H1 (cell line): ENCODE measurements at regions not wholly inside any gene's neighbourhood (a gene's known extent, or its start where the extent isn't known, plus 50 kb on each side); places are given as distances from the start of the nearest gene placed in this dataset.
"Not testable (repeated sequence)": the region's sequence is repeated elsewhere in the genome, so short reads cannot be mapped to it uniquely, and the experiment has no call there.

Experiments used
- CREB1 ChIP-seq: IDR thresholded peaks from 2 replicates; pipeline ENCODE4 v1.6.1; 2012; ENCODE audit warnings: inconsistent platforms
- EGR1 ChIP-seq: IDR thresholded peaks from 2 replicates; pipeline ENCODE4 v1.6.1; 2011; ENCODE audit warnings: low read depth, low read length, borderline replicate concordance
- EP300 ChIP-seq, 2 experiments: IDR thresholded peaks; 1 replicate in 1 of 2; 2 replicates in 1 of 2; pipeline ENCODE4 v1.6.1; 2011 to 2012; ENCODE audit warnings: low read depth in 2 of 2, low read length in 2 of 2, mild to moderate bottlenecking in 2 of 2, borderline replicate concordance in 1 of 2, inconsistent platforms in 1 of 2, moderate library complexity in 1 of 2
- POLR2AphosphoS5 ChIP-seq: IDR thresholded peaks from 2 replicates; pipeline ENCODE4 v1.6.1; 2011; ENCODE audit warnings: low read depth, low read length
- RAD21 ChIP-seq, 2 experiments: IDR thresholded peaks in 1 of 2; conservative IDR thresholded peaks in 1 of 2; 2 replicates each; pipeline ENCODE4 v1.6.1; 2011; ENCODE audit warnings: low read depth in 2 of 2, low read length in 2 of 2, improper control_type of control experiment in 1 of 2, inconsistent platforms in 1 of 2, mild to moderate bottlenecking in 1 of 2, moderate library complexity in 1 of 2
- SP2 ChIP-seq: IDR thresholded peaks from 2 replicates; pipeline ENCODE4 v1.6.1; 2012; ENCODE audit warnings: mild to moderate bottlenecking, low read length, inconsistent platforms
- ZNF274 ChIP-seq: IDR thresholded peaks from 2 replicates; pipeline ENCODE4 v1.7.0; 2012; ENCODE audit warnings: low read length, borderline replicate concordance; ENCODE audit errors: extremely low read depth
- TF ChIP-seq, protein P1 (sequence below): fragments of 300-600 bp; sonication (generic); IDR thresholded peaks from 2 replicates; pipeline ENCODE4 v1.7.1; 2012; ENCODE audit warnings: low read length, moderate library complexity, mild to moderate bottlenecking, inconsistent platforms; ENCODE audit not compliant: insufficient replicate concordance

DNA sequence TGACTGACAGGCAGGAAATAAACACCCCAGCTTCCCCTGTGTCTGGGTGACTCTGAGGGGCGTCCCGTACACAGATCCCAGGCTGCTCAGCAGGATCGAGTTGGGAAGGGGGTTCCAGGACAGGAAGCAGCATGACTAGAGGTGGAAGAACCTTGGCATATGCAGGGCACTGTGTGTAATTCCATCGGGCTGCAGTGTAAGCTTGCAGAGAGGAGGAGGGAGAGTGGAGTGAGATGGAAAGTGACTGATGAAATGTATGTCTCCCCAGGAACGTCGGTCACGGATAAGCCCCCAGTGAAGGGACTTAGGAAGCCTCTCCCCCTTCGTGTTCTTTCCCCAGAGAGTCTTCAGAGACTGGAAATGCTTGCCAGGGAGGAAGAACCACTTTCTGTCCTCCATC, 198.4 kb upstream of the SULF2 start:
- not testable (repeated sequence) for TF ChIP-seq EP300 (IDR thresholded peaks at IDR 0.05; ENCODE audit: borderline replicate concordance in 1 of 2, low read depth in 2 of 2, low read length in 2 of 2); CREB1; EGR1; SP2; ZNF274; RAD21 (IDR thresholded peaks at IDR 0.05 in 1 of 2, conservative IDR thresholded peaks at IDR 0.05 in 1 of 2; ENCODE audit: low read depth in 2 of 2, low read length in 2 of 2); POLR2AphosphoS5
- TF ChIP-seq, protein P1, sequence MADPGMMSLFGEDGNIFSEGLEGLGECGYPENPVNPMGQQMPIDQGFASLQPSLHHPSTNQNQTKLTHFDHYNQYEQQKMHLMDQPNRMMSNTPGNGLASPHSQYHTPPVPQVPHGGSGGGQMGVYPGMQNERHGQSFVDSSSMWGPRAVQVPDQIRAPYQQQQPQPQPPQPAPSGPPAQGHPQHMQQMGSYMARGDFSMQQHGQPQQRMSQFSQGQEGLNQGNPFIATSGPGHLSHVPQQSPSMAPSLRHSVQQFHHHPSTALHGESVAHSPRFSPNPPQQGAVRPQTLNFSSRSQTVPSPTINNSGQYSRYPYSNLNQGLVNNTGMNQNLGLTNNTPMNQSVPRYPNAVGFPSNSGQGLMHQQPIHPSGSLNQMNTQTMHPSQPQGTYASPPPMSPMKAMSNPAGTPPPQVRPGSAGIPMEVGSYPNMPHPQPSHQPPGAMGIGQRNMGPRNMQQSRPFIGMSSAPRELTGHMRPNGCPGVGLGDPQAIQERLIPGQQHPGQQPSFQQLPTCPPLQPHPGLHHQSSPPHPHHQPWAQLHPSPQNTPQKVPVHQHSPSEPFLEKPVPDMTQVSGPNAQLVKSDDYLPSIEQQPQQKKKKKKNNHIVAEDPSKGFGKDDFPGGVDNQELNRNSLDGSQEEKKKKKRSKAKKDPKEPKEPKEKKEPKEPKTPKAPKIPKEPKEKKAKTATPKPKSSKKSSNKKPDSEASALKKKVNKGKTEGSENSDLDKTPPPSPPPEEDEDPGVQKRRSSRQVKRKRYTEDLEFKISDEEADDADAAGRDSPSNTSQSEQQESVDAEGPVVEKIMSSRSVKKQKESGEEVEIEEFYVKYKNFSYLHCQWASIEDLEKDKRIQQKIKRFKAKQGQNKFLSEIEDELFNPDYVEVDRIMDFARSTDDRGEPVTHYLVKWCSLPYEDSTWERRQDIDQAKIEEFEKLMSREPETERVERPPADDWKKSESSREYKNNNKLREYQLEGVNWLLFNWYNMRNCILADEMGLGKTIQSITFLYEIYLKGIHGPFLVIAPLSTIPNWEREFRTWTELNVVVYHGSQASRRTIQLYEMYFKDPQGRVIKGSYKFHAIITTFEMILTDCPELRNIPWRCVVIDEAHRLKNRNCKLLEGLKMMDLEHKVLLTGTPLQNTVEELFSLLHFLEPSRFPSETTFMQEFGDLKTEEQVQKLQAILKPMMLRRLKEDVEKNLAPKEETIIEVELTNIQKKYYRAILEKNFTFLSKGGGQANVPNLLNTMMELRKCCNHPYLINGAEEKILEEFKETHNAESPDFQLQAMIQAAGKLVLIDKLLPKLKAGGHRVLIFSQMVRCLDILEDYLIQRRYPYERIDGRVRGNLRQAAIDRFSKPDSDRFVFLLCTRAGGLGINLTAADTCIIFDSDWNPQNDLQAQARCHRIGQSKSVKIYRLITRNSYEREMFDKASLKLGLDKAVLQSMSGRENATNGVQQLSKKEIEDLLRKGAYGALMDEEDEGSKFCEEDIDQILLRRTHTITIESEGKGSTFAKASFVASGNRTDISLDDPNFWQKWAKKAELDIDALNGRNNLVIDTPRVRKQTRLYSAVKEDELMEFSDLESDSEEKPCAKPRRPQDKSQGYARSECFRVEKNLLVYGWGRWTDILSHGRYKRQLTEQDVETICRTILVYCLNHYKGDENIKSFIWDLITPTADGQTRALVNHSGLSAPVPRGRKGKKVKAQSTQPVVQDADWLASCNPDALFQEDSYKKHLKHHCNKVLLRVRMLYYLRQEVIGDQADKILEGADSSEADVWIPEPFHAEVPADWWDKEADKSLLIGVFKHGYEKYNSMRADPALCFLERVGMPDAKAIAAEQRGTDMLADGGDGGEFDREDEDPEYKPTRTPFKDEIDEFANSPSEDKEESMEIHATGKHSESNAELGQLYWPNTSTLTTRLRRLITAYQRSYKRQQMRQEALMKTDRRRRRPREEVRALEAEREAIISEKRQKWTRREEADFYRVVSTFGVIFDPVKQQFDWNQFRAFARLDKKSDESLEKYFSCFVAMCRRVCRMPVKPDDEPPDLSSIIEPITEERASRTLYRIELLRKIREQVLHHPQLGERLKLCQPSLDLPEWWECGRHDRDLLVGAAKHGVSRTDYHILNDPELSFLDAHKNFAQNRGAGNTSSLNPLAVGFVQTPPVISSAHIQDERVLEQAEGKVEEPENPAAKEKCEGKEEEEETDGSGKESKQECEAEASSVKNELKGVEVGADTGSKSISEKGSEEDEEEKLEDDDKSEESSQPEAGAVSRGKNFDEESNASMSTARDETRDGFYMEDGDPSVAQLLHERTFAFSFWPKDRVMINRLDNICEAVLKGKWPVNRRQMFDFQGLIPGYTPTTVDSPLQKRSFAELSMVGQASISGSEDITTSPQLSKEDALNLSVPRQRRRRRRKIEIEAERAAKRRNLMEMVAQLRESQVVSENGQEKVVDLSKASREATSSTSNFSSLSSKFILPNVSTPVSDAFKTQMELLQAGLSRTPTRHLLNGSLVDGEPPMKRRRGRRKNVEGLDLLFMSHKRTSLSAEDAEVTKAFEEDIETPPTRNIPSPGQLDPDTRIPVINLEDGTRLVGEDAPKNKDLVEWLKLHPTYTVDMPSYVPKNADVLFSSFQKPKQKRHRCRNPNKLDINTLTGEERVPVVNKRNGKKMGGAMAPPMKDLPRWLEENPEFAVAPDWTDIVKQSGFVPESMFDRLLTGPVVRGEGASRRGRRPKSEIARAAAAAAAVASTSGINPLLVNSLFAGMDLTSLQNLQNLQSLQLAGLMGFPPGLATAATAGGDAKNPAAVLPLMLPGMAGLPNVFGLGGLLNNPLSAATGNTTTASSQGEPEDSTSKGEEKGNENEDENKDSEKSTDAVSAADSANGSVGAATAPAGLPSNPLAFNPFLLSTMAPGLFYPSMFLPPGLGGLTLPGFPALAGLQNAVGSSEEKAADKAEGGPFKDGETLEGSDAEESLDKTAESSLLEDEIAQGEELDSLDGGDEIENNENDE, result not testable (repeated sequence)
